ENCODE measurements at regions not wholly inside any gene's neighbourhood (a gene's known extent, or its start where the extent isn't known, plus 50 kb on each side); places are given as distances from the start of the nearest gene placed in this dataset.

DNA sequence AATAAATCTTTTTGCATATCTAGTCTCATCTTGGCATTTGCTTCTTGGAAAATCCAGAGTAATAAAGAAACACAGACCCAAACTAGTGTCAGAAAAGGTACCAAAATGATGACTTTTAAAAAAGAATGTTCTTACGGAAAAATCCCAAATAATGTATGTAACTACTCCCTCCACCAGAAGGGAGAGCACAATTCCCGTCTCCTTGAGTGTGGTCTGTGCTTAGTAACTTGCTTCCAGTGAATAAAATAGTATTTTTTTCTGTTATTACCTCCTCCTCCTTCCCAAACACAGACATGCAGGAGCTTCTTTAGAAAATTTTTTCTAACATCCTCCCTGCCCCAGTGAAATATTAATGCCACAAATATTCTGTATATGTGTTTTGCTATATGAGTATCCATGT lies 358.1 kb downstream of the ZFHX3 start:
- no peaks in the 10 kb centered on the region for H3K36me3 Mint-ChIP-seq (ENCODE audit: low read depth)
- H3K9me3 Mint-ChIP-seq: no peaks in the 10 kb centered on the region
- TF ChIP-seq, protein P1, sequence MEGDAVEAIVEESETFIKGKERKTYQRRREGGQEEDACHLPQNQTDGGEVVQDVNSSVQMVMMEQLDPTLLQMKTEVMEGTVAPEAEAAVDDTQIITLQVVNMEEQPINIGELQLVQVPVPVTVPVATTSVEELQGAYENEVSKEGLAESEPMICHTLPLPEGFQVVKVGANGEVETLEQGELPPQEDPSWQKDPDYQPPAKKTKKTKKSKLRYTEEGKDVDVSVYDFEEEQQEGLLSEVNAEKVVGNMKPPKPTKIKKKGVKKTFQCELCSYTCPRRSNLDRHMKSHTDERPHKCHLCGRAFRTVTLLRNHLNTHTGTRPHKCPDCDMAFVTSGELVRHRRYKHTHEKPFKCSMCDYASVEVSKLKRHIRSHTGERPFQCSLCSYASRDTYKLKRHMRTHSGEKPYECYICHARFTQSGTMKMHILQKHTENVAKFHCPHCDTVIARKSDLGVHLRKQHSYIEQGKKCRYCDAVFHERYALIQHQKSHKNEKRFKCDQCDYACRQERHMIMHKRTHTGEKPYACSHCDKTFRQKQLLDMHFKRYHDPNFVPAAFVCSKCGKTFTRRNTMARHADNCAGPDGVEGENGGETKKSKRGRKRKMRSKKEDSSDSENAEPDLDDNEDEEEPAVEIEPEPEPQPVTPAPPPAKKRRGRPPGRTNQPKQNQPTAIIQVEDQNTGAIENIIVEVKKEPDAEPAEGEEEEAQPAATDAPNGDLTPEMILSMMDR (IDR thresholded peaks at IDR 0.05): no peak
- H3K4me3 Mint-ChIP-seq: no peak overlapping the region
- H3K27ac Mint-ChIP-seq: no peak overlapping the region
- H3K27me3 Mint-ChIP-seq (ENCODE audit: insufficient read depth): no peaks in the 10 kb centered on the region
- H3K4me1 Mint-ChIP-seq (ENCODE audit: low read depth): no peaks in the 10 kb centered on the region
- DNase-seq: no peak

DNA sequence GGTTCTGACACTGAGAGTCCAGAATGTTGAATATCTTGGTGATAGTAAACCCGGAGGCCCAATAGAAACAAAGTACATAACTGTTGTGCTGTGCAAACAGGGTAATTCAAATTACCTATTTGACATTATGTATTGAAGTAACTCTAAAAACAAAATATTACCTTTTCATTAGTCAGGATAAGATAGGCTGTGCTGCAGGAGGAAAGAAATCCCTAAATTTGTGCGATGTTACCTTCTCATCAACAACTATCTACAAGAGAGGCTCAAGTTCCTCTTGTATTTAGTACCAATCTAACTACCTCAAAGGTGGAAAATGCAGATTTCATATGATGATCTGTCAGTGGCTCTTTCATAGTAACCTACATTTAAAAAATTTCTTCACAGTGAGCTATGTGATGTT lies 367.2 kb downstream of the ZFHX3 start:
- Mint-ChIP-seq H3K4me1 (ENCODE audit: low read depth) (peaks cover 16% of the 10 kb centered on the region), H3K27me3 (ENCODE audit: insufficient read depth) (no peaks in the 10 kb centered on the region), H3K9me3 (no peaks in the 10 kb centered on the region), H3K4me3 (no peak overlapping the region), H3K27ac (no peak overlapping the region), H3K36me3 (ENCODE audit: low read depth) (no peaks in the 10 kb centered on the region)
- TF ChIP-seq, protein P1 (IDR thresholded peaks at IDR 0.05): no peak
- DNase-seq: no peak

DNA sequence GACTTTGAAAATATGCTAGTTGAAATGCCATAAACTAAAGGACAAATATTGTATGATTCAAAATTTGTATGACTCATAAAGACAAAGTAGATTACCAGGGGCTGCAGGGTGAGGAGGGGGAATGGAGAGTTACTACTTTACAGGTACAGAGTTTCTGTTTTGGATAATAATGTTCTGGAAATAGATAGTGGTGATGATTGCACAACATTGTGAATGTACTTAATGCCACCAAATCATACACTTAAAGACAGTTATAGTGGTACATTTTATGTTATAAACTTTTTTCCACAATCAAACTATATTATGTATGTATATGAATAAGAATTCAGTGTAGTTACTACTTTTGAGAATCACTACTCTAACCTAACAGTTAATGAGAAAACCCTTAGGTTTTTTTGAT lies 368.1 kb downstream of the ZFHX3 start:
- DNase-seq: no peak
- TF ChIP-seq, protein P1 (IDR thresholded peaks at IDR 0.05): no peak
- no peak overlapping the region for H3K27ac Mint-ChIP-seq
- peaks cover 16% of the 10 kb centered on the region for H3K4me1 Mint-ChIP-seq (ENCODE audit: low read depth)
- no peak overlapping the region for H3K4me3 Mint-ChIP-seq
- no peaks in the 10 kb centered on the region for H3K27me3 Mint-ChIP-seq (ENCODE audit: insufficient read depth)
- H3K9me3 Mint-ChIP-seq: no peaks in the 10 kb centered on the region
- no peaks in the 10 kb centered on the region for H3K36me3 Mint-ChIP-seq (ENCODE audit: low read depth)

DNA sequence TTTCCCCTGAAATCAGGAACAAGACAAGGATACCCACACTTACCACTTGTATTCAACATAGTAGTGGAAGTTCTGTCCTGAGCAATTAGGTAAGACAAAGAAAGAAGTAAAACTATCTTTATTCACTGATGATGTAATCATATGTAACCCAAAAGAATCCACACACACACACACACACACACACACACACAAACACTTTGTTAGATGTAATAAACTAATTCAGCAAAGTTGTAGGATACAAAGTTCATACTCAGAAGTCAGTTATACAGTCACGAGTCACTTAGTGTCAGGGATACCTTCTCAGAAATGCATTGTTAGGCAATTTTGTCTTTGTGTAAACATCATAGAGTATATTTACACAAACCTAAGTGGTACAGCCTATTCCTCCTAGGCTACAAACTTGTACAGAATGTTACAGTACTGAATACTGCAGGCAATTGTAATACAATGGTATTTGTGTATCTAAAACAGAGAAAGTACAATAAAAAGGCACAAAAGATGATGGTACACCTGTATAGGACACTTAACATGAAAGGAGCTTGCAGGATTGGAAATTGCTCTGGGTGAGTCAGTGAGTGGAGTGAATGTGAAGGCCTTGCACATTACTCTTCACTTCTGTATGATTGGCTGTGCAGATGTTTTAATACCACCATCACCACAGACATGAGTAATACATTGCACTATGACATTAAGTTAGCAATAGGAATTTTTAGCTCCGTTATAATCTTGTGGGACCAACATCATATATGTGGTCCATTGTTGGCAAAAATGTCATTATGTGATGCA lies 370.1 kb downstream of the ZFHX3 start:
- TF ChIP-seq, protein P1 (IDR thresholded peaks at IDR 0.05): no peak
- Mint-ChIP-seq H3K36me3 (ENCODE audit: low read depth) (peaks cover 6% of the 10 kb centered on the region), H3K4me3 (no peak overlapping the region), H3K27ac (no peak overlapping the region), H3K27me3 (ENCODE audit: insufficient read depth) (no peaks in the 10 kb centered on the region), H3K9me3 (peaks cover 7% of the 10 kb centered on the region), H3K4me1 (ENCODE audit: low read depth) (peaks cover 16% of the 10 kb centered on the region)
- DNase-seq: peak; percentile 74

DNA sequence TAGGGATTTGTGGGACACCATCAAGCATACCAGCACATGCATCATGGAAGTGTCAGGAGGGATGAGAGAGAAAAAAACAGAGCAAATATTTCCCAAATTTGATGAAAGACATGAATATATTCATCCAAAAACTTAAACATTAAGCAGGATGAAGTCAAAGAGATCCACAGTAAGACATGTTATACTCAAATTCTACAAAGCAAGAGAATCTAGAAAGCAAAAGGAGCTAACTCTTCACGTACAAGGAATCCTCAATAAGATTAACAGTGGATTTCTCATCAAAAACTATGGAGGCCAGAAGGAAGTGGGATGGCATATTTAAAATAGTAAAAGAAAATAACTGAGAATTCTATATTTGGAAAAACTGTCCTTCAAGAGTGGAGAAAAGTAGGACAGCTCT lies 374.8 kb downstream of the ZFHX3 start:
- TF ChIP-seq, protein P1 (IDR thresholded peaks at IDR 0.05): no peak
- H3K4me3 Mint-ChIP-seq: no peak overlapping the region
- peaks cover 11% of the 10 kb centered on the region for H3K4me1 Mint-ChIP-seq (ENCODE audit: low read depth)
- peaks cover 26% of the 10 kb centered on the region for H3K9me3 Mint-ChIP-seq
- H3K36me3 Mint-ChIP-seq (ENCODE audit: low read depth): peaks cover 32% of the 10 kb centered on the region
- DNase-seq: no peak
- no peaks in the 10 kb centered on the region for H3K27me3 Mint-ChIP-seq (ENCODE audit: insufficient read depth)
- no peak overlapping the region for H3K27ac Mint-ChIP-seq

Measured in HFFc6 (cell line).